RKO (cell line): ENCODE measurements at regions not wholly inside any gene's neighbourhood (a gene's known extent, or its start where the extent isn't known, plus 50 kb on each side); places are given as distances from the start of the nearest gene placed in this dataset.

Experiments used
- DNase-seq: peaks from one replicate; pipeline ENCODE4 v3.0.0-alpha.2; 2016; ENCODE audit warnings: low spot score

DNA sequence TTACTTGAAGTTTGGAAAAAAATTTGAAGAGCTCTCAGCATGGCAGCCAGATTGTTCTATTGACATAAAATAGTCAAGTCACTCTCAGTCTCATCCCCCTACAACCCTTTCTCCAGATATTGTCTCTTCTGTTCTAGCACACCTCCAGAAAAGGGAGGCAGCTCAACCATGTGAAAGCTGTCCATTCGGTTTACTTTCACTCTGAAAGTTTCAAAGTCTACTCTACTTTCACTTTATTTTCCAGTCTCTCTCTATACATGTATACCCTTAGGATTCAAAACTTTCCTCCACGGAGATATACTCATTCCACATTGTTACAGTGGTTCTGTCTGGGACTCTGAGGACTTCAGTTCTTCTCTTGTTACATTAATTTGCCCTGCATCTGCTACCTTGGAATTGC lies 111.0 kb upstream of the STAC start:
- DNase-seq, result no peak

DNA sequence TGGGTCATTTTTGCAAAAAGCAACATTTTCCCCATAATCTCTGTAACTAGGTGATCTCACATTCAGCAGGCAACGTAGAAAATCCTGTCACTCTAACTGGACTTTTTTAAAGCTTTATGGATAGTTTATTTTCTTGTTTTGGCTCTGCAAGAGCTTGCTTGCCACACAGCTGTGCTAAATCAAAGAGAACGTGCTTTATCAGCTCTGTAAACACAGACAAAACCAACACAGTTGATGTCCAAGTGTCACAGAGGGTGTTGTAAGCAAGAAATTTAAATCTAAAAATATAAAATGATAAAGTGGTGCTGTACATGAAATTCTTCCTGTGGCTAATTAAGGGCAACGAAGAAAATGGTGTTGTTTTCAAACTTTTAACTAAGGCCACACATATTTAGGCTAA lies 97.5 kb upstream of the STAC start:
- DNase-seq, result no peak

DNA sequence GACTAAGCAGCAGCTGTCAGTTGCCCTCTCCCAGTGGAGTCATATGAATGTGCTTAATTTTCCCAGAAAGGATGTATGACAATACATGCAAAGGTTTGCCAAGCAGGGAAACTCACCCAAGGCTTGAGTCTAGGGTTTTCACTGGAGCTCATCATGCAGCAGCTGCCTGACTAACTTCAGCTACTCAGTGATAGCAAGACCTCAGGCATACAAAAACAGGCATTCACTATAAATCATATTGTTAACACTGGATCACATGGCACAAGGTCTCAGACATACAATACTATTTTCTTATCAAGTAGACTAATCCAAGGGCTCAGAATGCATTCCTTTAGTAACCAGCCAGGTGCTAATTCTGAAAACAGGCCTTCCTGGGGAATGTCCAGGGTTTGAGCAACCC lies 85.0 kb upstream of the STAC start:
- no peak for DNase-seq

DNA sequence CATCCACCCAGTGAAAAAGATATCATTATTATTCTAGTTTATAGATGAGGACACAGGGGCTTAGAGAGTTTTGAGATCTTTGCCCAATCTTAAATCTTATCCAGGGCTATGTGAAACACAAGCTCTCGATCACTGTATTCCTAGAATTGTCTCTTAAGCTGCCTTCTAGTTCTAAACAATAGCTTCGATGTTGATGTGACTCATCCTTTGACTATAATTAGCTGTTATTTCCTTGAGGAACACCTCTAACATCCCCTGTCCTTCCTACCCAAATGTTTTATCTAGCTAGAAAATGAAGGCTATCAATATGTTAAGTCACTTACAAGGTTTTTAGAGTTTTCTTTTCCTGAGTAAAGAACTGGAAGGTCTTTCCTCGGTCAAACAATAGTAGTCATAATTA lies 83.1 kb upstream of the STAC start:
- DNase-seq, result no peak

DNA sequence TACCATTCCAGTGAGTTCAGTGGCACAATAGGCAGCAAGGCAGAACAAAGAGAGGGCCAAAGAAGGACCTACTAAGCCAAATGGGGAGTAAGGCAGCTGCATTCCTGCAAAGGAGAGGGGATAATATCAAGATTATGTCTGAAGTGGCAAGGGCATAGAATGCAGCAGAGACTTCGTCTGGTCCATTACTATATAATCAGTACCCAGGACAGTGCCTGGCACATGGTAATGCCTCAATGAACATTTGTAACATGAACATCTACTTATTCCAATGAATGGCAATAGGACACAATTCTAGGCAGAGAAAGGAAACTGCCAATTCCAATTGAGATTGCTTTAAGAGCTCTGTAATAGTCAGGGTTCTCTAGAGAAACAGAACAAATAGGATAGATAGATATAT lies 82.1 kb upstream of the STAC start:
- no peak for DNase-seq

DNA sequence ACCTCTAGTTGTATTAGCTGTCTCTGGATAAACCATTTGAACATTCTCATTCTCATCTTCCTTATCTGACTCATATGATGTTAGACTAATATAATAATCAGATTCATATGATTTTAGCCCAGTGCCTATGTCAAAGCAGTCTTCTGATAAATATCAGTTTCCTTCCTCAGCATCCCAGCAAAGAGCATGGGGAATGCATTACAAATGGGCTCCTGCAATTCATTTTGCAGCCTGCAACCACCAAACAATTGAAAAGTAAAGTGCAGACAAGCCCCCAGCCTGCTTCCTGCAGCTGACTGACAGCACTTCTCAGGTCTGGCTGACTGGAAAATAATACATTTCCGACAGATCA lies 78.2 kb upstream of the STAC start:
- no peak for DNase-seq

DNA sequence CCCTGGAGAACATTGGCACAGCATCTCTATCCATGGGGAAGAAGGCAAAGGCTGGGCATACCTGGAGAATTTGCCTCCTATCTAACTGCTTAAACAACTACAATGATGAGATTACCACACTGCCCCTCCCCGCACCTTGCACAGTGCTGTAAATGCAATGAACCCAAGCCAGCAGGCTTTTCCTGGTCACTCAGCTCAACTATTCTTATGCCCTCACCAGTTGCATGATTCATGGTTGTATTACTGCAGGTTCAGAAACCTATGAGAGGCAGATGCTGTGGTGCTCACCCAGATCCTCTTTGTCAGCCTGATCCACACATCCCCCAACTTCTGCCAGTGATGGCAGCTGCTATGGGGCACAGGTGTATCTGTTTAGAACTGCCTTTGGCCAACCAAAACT lies 77.7 kb upstream of the STAC start:
- DNase-seq, result no peak

DNA sequence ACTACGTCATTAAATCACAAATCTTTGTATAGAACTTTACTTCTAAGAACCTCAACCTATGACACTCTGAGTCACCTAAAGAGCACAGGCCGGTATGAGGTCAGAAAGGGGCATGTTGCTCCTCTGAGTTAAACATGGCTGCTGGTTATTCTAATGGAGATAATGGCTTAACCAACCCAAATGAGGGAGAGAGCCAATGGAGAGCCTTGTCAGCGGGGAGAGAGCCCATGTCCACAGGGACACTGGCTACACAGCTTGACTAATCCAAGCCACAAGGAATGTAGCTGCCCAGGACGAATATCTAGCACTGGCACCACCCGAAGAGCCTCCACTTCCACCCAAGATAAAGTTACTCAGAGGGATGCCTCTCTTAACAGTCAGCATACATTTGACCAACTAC lies 77.0 kb upstream of the STAC start:
- DNase-seq, result no peak

DNA sequence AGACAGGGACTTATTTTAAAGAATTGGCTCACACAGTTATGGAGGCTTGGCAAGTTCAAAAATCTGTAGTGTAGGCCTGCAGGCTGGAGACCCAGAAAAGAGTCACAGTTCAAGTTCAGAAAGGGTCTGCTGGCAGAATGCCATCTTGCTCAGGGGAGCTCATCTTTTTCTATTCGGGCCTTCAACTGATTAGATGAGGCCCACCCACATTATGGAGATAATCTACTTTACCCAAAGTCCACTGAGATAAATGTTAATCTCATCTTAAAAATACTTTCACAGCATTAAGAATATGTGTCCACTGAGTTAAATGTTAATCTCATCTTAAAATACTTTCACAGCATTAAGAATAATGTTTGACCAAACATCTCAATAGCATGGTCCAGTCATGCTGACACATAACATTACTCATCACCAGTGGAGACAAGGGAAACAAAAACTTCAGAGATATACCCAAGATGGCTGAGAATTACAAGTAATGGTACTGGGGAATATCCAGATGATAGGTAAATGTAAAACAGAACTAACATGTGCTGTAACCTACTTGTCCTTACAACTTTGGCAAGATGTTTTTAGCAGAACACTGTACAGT lies 74.3 kb upstream of the STAC start:
- peak; percentile 33 for DNase-seq

DNA sequence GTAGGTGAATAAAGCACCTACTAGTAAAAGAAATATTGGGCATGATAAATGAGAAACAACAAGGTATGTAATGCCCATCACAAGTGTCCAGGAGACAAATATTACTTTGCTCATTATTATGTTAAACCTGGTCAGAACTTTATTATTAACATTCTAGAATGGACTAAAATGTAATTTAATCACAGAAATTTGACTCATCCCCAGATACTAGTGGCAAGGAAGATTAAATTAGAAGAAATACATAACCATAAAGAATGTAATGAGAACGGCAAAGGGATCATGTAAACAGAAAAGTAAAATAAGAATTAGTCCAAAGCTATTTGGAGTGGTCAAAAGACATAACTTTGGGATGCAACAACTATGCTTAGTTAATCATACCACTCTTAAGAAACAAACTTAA lies 71.2 kb upstream of the STAC start:
- no peak for DNase-seq

DNA sequence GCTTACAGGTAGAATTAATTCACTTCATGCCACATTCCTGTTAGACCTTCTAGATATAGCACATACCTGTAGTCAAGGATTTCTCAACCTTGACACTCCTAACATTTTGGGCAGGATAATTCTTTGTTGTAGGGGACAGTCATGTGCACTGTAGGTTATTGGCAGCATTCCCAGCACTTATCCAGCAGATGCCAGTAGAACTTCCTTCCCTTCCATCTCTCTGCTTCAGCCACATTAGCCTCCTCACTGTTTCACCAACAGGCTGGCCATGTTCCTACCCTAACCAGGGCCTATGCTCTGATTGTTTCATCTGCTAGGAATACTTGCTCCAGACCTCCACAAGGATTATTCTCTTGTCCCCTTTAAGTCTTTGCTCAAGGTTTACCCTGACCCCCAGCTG lies 68.0 kb upstream of the STAC start:
- no peak for DNase-seq

DNA sequence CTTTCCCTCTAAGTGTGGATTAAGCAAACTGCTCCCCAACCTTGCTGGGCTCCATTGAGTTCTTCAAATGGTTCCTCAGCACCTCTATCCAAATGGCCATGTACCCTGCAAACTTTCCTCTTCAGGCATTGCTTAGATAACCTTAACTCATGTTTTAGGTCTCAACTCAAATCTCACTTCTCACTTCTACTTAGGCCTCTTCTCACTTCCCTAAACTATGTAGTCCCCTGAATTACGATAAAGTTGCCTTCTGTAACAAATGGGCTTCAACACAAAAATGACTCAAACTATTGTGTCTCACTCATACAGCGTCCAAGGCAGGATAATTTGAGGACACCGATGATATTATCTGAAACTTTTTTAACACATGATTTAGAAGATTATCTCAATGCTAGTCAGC lies 62.4 kb upstream of the STAC start:
- no peak for DNase-seq

DNA sequence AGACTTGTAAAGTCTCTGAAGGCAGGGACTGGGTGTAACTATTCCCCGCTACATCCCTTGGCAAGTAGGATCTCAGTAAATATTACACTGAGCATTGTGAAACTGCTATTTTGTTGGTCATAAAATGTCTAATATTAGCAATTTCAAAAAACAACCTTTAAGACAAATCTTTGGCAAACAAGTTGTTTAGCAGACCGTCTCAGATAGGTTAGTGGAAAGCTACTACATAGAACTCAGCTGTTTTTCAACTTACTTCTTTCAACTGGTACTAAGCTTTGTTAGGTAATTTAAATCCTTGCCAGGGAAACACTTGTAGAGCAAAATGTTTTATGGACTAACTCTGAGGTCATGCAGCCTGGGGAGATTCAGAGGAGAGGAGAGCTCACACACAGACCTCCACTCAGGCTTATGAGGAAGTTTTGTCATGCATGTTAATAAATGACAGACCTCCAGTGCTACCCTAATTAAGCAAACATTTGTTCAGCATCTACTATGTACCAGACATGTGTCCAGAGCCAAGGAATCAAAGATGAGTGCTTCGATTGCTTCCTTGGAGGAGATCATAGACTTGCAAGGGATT lies 61.6 kb upstream of the STAC start:
- no peak for DNase-seq

DNA sequence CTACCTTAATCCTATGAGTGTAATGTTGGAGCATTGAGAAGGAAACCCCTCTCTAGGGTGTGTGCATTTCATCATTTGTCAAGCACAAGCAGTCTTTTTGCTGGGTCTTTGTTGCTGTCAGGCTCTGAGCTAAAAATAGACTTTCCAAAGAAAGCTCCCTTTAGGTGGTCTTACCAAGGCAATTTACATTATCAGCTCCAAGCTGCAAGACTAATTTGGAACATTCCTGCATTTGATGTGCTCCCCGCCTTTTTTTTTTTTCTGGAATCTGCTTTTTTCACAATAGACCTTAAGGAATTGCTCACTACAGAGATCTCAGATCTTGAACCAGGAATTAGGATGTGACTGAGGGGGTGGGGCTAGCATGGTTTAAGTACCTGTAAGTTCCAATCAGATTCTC lies 60.6 kb upstream of the STAC start:
- DNase-seq, result no peak
